GM19324 (cell line): ENCODE measurements at regions not wholly inside any gene's neighbourhood (a gene's known extent, or its start where the extent isn't known, plus 50 kb on each side); places are given as distances from the start of the nearest gene placed in this dataset.
"Not testable (repeated sequence)": the region's sequence is repeated elsewhere in the genome, so short reads cannot be mapped to it uniquely, and the experiment has no call there.

Experiments used
- ATAC-seq: cut with Tn5 transposase; IDR thresholded peaks from one replicate; pipeline ENCODE4 v1.9.1; 2021; ENCODE audit warnings: mild to moderate bottlenecking, moderate library complexity; ENCODE audit not compliant: unreplicated experiment, low FRiP score

GRCh38 chr11:96506953-96507354 is 117.1 kb downstream of the JRKL start:
- ATAC-seq = no peak

- no peak for ATAC-seq
Observed at GRCh38 chr11:96508861-96509260, 119.0 kb downstream of the JRKL start.

DNA sequence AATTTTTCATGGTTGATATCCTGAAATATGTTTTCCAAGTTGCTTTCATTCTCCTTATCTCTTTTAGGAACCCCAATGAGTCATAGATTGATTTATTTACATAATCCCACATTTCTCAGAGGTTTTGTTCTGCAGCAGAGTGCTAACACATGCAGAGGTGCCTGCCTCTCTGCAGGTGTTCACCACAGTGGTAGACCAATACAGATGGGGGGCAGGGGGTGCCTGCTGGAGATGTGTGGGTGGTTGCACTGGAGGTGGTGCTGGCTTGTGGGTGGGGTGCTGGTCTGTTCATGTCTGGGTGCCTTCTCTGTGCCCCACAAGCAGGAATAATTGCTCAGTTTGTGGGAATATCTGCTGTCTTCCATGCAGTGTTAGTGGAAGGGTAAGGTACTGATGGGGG is 131.1 kb downstream of the JRKL start:
- ATAC-seq = no peak

- ATAC-seq = no peak
Observed at GRCh38 chr11:96523656-96524055, 133.8 kb downstream of the JRKL start.

DNA sequence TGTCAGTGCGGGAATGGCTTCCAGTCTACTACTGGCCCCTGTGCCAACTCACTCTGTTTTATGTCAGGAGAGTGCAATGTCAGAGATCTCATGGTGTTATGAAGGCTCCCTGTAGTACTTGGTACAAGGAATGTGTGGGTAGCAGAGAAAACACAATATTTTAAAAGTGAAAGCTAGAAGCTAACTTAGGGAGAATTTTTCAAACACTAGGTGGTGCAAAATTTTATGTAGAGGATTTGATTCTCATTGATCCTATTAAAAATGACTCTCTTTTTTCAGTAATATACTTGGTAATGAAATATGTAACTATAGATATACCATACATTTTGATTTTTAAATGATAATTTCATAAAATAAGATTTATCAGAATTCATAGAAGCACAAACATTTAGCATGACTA is 134.7 kb downstream of the JRKL start:
- ATAC-seq = no peak

- ATAC-seq = no peak
Observed at GRCh38 chr11:96530473-96530872, 140.7 kb downstream of the JRKL start.

DNA sequence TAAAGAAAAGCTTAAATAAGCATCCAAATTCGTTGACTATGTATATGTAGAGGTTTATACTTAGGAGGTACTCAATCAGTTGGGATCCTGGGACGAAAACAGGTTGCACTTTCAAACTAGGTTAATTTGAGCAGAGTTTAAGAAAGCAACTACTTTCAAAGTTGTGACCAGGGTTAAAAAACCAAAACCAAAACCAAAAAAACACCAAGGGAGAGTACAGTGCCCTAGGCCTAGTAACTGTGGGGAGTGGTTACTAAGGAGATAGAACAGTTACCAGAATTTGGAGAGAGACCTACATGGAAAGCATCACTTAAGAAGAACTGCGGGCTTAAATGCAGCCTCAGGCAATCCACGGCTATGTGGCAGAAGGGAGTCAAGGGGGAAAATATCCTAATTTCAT is 148.3 kb downstream of the JRKL start:
- peak; percentile 77 for ATAC-seq

GRCh38 chr11:96538622-96539021 is 148.8 kb downstream of the JRKL start:
- ATAC-seq = no peak

GRCh38 chr11:96540875-96541274 is 151.1 kb downstream of the JRKL start:
- no peak for ATAC-seq

- ATAC-seq = peak; percentile 84
Observed at GRCh38 chr11:96543177-96543576, 153.4 kb downstream of the JRKL start.

- ATAC-seq = not testable (repeated sequence)
Observed at GRCh38 chr11:96545192-96545591, 155.4 kb downstream of the JRKL start.

DNA sequence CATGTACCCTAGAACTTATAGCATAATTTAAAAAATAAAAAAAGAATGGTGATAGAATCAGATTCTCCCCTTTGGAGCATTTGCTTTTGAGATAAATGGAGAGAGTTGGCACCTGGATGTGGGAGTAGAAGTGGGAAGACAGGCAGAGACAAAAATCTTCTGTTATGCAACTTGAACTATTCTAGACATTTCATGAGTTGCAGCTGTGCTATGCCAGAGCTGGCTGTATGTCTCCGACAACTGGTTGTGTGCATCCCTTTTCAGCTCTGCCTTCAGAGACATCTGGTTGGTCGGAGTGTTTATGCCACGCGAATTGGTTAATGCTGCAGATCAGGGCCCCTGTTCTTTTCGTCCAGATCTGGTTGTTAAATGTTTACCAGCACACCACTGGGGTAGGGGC is 161.3 kb downstream of the JRKL start:
- ATAC-seq = no peak

GRCh38 chr11:96554236-96554820 is 164.5 kb downstream of the JRKL start:
- ATAC-seq = no peak

DNA sequence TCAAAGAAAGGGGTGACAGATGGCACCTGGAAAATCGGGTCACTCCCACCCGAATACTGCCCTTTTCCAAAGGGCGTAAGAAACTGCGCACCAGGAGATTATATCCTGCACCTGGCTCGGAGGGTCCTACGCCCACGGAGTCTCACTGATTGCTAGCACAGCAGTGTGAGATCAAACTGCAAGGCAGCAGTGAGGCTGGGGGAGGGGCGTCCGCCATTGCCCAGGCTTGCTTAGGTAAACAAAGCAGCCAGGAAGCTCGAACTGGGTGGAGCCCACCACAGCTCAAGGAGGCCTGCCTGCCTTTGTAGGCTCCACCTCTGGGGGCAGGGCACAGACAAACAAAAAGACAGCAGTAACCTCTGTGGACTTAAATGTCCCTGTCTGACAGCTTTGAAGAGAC is 166.0 kb downstream of the JRKL start:
- ATAC-seq = not testable (repeated sequence)

DNA sequence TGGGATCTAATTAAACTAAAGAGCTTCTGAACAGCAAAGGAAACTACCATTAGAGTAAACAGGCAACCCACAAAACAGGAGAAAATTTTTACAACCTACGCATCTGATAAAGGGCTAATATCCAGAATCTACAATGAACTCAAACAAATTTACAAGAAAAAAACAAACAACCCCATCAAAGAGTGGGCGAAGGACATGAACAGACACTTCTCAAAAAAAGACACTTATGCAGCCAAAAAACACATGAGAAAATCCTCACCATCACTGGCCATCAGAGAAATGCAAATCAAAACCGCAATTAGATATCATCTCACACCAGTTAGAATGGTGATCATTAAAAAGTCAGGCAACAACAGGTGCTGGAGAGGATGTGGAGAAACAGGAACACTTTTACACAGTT is 170.9 kb downstream of the JRKL start:
- ATAC-seq = not testable (repeated sequence)

DNA sequence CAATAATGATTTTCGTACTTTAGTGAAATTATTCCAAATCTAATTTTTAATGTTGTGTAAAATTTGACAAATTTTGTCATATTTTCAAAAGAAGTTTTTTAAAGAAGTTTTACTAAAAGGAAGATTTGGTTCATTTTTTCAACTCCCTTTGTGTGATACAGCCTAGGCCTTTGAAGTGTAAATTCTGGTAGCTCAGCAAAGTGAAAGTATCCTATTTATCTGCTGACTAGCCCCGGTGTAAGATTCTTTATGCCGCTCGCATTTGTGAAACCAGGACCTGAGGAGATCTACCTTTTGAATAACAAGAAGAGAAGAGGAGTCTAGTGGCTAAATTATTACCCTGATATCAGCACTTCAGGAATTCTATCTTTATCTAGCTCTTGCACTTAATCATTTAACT is 177.4 kb downstream of the JRKL start:
- ATAC-seq = no peak

- ATAC-seq = no peak
Observed at GRCh38 chr11:96567667-96568066, 177.9 kb downstream of the JRKL start.

DNA sequence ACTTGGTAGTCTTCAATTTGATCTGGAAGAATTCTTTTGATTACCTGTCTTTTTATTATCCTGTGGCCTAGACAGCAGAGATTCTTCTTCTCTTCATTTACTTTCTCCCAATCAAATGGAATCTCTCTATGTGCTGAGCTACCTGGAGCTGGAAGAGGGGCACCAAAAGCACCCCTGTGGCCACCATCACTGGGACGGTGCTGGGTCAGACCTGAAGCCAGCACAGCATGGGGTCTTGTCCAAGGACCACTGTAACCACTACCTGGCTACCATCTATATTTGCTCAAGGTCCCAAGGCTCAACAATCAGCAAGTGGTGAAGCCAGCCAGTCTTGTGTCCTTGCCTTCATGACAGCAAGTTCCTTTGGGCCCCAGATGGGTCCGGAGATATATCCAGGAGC is 186.6 kb downstream of the JRKL start:
- no peak for ATAC-seq

DNA sequence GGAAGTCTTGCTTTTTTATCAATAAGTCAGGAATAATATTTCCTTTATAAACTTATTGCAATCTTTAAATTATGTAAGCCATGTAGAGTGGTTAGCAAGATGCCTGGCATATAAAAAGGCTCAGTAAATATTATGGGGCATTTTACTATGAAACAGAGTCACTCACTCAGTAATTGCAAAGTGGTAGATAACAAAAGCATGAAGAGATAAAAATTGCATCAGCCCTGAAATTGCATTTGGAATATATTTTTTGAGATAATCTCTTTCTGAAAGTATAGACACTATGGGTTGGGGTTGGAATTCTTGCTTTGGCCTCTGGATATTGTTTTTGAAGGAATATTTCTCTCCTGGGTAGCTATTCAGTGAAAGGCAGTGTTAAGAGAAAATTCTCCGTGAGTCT is 188.6 kb downstream of the JRKL start:
- ATAC-seq = no peak

GRCh38 chr11:96579656-96580055 is 189.8 kb downstream of the JRKL start:
- ATAC-seq = no peak

DNA sequence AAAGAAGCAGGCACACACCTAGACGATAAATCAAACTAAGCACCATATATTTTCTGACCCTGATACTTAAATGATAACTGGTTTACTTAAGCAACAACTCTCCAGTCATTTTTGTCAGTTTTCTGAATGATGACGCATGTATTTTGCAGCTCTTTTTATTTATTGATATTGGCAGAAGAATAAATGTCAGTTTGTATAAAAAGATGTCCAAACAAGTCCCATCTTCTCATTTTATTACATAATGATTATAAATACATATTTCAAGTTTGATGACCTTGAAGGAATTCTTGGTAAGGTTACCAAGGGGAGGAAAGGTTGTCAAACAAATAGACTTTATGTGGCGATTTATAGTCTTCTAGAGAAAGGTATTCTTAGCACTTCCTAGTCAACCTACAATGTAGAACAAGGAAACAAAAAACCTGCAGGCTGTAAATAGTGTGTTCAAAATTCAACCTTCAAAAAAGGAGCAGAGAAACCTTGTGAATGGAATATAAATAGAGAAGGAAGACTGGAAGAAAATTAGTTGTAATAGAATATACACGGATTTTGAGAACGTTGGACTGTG is 190.7 kb downstream of the JRKL start:
- no peak for ATAC-seq

GRCh38 chr11:96585944-96586880 is 196.4 kb downstream of the JRKL start:
- ATAC-seq = not testable (repeated sequence)
